ENCODE measurements at regions not wholly inside any gene's neighbourhood (a gene's known extent, or its start where the extent isn't known, plus 50 kb on each side); places are given as distances from the start of the nearest gene placed in this dataset.

- Histone ChIP-seq H4K20me1 (ENCODE audit: insufficient read depth, low read length) (no peaks in the 10 kb centered on the region), H3K9ac (ENCODE audit: low read length) (no peak overlapping the region), H3K79me2 (ENCODE audit: low read length) (no peaks in the 10 kb centered on the region), H3K4me1 (ENCODE audit: low read length) (no peaks in the 10 kb centered on the region), H3K9me3 (replicated peaks; ENCODE audit: insufficient read depth, low read length) (no peaks in the 10 kb centered on the region), H3K27ac (ENCODE audit: low read length) (no peak overlapping the region), H3F3A (ENCODE audit: insufficient read depth, low read length) (no peaks in the 10 kb centered on the region), H3K36me3 (replicated peaks; ENCODE audit: insufficient read depth, low read length) (no peaks in the 10 kb centered on the region), H3K4me3 (ENCODE audit: low read length) (no peak overlapping the region), H2AFZ (ENCODE audit: low read length) (no peak overlapping the region), H3K9me2 (replicated peaks; ENCODE audit: insufficient read depth, low read length) (no peaks in the 10 kb centered on the region), H3K27me3 (replicated peaks; ENCODE audit: insufficient read depth, low read length) (no peaks in the 10 kb centered on the region), H3K4me2 (ENCODE audit: low read depth, low read length) (no peak overlapping the region)
- TF ChIP-seq CTCF (IDR thresholded peaks at IDR 0.05; ENCODE audit: low read length) (no peak), EZH2 (optimal IDR thresholded peaks at IDR 0.05; ENCODE audit: low read depth, low read length) (no peak), EZH2phosphoT487 (IDR thresholded peaks at IDR 0.05; ENCODE audit: low read length) (no peak)
- DNase-seq, result no peak
These were observed 707.6 kb downstream of the QKI start for GRCh38 chr6:164122109-164122508.

- no peak overlapping the region for H3K27ac ChIP-seq (ENCODE audit: low read length)
- H3K9me2 ChIP-seq (replicated peaks; ENCODE audit: insufficient read depth, low read length), result no peaks in the 10 kb centered on the region
- H3K9ac ChIP-seq (ENCODE audit: low read length), result no peak overlapping the region
- no peaks in the 10 kb centered on the region for H4K20me1 ChIP-seq (ENCODE audit: insufficient read depth, low read length)
- H3K27me3 ChIP-seq (replicated peaks; ENCODE audit: insufficient read depth, low read length), result no peaks in the 10 kb centered on the region
- no peak overlapping the region for H2AFZ ChIP-seq (ENCODE audit: low read length)
- H3K4me1 ChIP-seq (ENCODE audit: low read length), result no peaks in the 10 kb centered on the region
- TF ChIP-seq EZH2phosphoT487 (IDR thresholded peaks at IDR 0.05; ENCODE audit: low read length) (no peak), CTCF (IDR thresholded peaks at IDR 0.05; ENCODE audit: low read length) (no peak), EZH2 (optimal IDR thresholded peaks at IDR 0.05; ENCODE audit: low read depth, low read length) (no peak)
- no peaks in the 10 kb centered on the region for H3K9me3 ChIP-seq (replicated peaks; ENCODE audit: insufficient read depth, low read length)
- no peaks in the 10 kb centered on the region for H3K79me2 ChIP-seq (ENCODE audit: low read length)
- DNase-seq, result no peak
- H3K4me2 ChIP-seq (ENCODE audit: low read depth, low read length), result no peak overlapping the region
- H3F3A ChIP-seq (ENCODE audit: insufficient read depth, low read length), result no peaks in the 10 kb centered on the region
- H3K4me3 ChIP-seq (ENCODE audit: low read length), result no peak overlapping the region
- no peaks in the 10 kb centered on the region for H3K36me3 ChIP-seq (replicated peaks; ENCODE audit: insufficient read depth, low read length)
These were observed 707.0 kb downstream of the QKI start for GRCh38 chr6:164121527-164121926.

- no peaks in the 10 kb centered on the region for H4K20me1 ChIP-seq (ENCODE audit: insufficient read depth, low read length)
- H2AFZ ChIP-seq (ENCODE audit: low read length), result no peak overlapping the region
- no peaks in the 10 kb centered on the region for H3K79me2 ChIP-seq (ENCODE audit: low read length)
- no peak for DNase-seq
- no peak overlapping the region for H3K9ac ChIP-seq (ENCODE audit: low read length)
- H3K27ac ChIP-seq (ENCODE audit: low read length), result no peak overlapping the region
- no peaks in the 10 kb centered on the region for H3K27me3 ChIP-seq (replicated peaks; ENCODE audit: insufficient read depth, low read length)
- H3K9me2 ChIP-seq (replicated peaks; ENCODE audit: insufficient read depth, low read length), result no peaks in the 10 kb centered on the region
- TF ChIP-seq EZH2phosphoT487 (IDR thresholded peaks at IDR 0.05; ENCODE audit: low read length), result no peak
- no peak for TF ChIP-seq EZH2 (optimal IDR thresholded peaks at IDR 0.05; ENCODE audit: low read depth, low read length)
- TF ChIP-seq CTCF (IDR thresholded peaks at IDR 0.05; ENCODE audit: low read length), result no peak
- no peaks in the 10 kb centered on the region for H3K36me3 ChIP-seq (replicated peaks; ENCODE audit: insufficient read depth, low read length)
- no peak overlapping the region for H3K4me3 ChIP-seq (ENCODE audit: low read length)
- H3K4me2 ChIP-seq (ENCODE audit: low read depth, low read length), result no peak overlapping the region
- H3F3A ChIP-seq (ENCODE audit: insufficient read depth, low read length), result no peaks in the 10 kb centered on the region
- H3K4me1 ChIP-seq (ENCODE audit: low read length), result no peaks in the 10 kb centered on the region
- H3K9me3 ChIP-seq (replicated peaks; ENCODE audit: insufficient read depth, low read length), result no peaks in the 10 kb centered on the region
These were observed 700.1 kb downstream of the QKI start for GRCh38 chr6:164114651-164115050.

Measured in MM.1S (cell line).